ENCODE measurements at regions not wholly inside any gene's neighbourhood (a gene's known extent, or its start where the extent isn't known, plus 50 kb on each side); places are given as distances from the start of the nearest gene placed in this dataset.

DNA sequence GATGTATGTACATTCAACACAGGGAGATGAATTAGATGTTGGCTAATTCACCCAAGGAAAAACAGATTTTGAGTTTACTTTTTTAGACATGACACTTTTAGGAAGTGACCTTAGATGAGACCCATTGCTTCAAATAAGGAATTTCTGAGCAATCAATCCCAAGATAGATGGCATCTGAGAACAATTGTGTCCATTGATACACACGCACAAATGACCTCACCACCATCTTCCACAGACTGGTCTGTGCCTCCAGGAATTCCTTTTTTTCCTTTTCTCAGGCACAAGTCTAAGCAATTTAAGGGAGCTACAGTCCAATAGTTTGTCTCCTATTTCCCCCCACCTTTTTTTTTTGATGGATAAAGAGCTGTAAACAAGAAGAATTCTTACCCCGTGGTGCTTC is 265.3 kb downstream of the TBL1XR1 start:
- DNase-seq, result no peak

DNA sequence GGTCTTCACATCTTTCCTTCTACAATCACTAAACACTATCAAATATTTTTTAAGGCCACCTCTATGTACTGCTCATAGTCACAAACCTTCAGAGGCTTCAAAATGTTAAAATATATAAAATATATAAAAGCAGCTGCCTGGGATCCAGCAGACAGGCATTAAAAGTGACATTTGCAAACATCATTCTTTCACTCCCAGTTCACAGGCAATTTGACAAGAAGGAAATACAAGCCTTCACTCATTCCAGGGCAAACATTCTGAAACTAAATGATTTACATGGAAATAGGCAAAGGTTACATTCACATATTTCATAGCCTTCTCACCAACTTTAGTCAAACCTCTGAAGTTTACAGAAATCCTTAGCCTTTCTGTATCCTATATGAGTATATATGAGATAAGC is 266.3 kb downstream of the TBL1XR1 start:
- DNase-seq, result no peak

DNA sequence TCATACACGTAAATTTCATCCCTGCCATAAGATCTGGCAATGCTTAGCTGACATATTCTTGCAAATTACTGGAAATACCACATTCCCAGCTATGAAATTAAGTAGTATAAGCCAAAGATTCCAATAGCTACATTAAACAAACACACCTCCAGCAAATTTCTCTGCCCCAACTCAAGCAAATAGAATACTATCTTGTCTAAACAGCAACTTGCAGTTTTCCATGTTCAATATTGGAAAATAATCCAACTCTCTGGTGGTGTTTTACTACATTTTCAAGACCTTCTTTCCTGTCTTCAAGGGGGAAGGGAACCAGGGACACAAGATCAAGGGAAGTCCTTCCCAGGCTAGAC is 268.7 kb downstream of the TBL1XR1 start:
- DNase-seq, result no peak

DNA sequence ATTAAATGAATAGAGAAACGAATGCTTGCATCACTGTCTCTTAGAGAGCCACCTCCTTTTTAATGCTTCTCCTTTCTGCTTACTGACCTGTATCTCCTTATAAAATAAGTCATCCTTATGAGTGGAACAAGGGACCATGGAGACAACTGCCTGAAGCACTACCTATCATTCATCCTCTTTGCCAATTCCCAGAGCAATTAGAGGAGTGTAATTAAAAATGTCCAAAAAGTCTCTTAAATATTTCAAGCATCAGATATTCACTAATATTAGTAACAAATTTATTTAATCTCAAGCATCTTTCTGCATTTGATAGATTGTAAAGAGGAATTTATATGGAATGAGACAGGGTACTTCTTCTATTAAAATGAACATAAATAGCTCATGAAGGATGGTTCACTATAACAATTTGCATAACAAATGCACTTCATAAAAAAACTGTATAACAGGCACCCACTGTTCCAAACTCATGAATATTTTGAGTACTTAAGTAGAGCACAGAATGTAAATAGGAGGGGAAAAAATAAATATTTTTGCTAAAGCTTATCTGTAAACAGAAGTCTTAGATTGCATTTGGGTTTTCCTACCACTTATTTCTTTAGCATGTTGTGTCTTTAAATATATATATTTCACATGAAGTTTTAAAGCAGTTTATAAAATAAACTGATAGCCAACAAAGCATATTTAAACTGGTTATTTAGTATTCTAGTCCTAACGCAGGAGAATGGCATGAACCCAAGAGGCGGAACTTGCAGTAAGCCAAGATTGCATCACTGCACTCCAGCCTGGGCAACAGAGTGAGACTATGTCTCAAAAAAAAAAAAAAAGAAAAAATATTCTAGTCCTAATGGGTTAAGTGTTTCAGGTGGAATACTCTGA is 269.3 kb downstream of the TBL1XR1 start:
- DNase-seq, result no peak

DNA sequence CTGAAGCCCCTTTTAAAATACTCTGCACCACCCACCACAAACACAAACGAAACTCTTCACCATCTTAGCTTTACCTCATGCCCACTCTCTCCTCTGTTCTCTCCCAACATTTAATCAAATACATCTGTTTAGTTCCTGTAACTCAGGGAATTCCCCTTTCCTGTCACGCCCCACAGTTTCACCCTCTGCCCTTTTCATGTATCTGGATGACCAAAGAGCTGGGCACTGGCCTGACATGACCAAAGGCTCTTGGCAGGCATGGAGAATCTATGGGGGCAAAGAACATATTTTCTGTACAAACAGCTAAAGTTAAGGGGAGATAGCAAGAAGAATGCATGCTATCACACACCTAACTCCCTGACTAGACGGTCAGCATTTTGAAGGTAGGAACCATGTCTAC is 270.0 kb downstream of the TBL1XR1 start:
- DNase-seq, result no peak

DNA sequence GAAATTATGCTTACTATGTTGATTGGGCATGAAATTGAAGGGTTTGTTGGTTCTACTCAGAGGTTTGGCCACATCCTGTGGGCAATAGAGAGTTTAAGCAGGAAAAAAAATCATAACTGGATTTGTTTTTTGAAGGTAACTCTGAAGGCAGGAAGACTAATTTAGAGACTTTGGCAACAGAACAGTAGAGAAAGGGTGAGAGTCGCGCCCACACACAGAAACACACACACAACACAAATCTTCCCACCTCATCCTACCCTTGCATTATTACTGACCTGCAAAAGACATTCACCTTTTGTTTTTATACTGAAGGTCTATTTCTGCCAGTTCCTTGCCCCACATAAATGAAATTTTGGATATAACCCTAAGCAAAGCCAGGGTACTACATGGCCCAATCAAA is 270.6 kb downstream of the TBL1XR1 start:
- DNase-seq, result no peak

DNA sequence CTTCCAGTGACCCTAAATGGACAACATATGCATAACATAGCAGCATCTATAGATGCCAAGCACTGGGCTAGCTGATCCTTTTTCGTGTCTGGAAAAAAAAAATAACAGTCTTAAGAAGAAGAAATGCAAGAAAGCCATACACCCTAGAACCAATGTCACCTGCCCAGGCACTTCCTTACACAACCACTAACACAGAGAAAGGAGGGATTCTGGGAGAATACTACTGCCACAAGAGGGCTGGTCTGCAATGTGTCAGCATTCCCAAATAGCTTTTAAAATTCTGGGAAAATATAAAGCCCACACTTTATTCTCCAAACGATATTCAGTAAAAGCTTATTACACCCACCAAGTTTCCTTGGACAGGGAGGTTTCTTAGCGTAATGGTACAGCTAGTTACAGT is 271.2 kb downstream of the TBL1XR1 start:
- DNase-seq, result no peak

DNA sequence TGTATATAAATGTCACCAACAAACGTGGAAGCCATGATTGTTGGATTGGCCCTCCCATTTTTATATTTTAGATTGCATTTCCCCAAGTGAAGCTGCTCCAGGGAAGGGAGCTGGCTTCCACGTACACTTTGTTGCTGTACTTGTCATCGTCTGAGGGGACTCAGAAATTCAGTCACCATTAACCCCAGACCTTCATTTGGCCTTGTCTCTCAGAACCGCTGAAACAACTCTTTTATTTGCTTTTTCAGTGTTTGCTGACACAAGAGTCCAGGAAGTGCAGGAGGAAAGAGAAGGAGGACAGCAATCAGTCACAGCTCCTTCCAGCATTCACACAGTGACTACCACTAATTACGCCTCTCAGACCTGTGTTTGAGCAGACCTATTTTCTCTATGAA is 276.5 kb downstream of the TBL1XR1 start:
- no peak for DNase-seq

DNA sequence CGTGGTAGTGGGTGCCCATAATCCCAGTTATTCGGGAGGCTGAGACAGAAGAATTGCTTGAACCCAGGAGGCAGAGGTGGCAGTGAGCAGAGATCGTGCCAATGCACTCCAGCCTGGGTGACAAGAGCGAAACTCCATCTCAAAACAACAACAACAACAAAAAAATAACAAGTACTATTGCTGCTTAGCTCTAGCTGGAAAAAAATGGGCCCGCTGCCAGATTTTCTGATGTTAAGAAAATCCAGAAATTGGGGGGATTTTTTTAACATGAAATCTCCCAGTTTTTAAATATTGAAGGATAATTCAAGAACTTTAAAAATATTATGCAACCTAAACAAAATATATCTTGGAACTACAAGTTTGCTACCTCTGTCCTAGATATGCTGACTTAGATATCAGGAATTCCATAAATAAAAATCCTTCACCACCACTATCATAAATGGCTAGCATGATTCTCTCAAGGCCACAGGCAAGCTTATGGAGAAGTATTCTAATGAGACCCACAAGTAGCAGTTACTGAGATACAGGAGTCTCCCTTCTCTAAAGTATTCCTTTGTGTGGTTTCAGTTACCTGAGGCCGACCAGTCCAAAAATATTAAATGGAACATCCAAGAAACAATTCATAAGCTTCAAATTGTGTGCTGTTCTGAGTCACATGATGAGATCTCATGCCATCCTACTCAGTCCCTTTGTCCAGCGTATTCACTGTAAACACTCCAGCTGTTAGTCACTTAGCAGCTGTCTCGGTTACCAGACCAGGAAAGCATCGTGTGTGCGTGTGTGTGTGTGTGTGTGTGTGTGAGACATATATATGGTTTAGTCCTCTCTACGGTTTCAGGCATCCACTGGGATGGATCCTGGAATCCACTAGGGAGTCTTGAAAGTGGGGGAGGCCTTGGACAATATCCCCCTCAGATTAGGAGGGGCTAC is 277.2 kb downstream of the TBL1XR1 start:
- no peak for DNase-seq

DNA sequence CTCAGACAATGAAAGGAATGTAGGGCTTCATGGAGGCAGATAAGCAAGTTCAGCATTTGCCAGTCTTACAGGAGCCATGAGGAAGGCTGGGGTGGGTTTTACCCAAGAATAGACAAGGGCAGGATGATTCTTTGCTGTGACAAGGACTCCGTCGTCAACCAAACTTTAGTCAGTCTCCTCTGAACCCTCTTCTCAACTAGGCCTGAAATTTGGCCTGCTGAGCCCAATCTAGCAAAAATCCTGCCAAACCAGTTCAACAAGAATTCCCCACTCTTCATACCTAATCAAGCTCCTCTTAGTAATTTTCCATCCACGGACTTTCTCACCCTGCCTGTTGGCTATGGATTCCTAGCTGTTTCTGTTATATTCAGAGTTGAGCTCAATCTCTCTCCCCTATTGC is 280.5 kb downstream of the TBL1XR1 start:
- DNase-seq, result no peak

DNA sequence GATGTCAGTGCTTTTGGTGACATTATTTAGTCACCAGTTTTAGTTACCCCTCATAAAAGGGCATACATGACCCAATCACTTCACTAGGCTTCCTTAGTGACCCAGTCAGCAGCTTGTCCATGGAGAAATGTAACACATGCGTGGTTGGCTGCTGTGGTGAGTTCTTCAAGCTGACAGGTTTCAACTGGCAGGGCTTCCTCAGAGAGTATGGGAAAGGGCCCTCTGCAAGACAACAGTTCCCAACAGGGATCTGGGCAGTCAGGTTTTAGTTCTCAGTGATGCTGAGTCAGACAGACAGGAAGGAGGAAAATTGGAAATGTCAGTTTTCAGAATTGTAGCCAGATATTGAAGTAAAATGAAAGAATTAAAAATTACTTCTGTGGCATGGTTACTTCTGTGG is 282.5 kb downstream of the TBL1XR1 start:
- no peak for DNase-seq

DNA sequence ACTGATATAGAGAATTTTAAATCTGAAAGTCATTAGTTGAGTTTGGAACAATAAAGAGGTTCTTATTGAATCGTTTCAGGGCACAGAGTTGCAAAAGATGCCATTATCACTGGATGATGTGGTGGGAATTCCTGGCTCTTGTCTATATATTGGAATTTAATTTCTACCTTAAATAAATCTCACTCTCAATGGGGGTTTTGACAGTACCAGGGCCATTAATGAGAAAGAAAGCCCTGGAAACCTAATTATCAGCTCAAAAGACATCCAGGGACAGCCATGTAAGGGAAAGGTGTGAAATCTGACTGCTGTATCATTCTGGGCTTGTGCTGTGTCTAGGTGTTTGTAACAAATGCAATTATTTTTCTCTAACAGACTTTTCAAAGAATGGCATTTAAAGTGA is 285.7 kb downstream of the TBL1XR1 start:
- no peak for DNase-seq

DNA sequence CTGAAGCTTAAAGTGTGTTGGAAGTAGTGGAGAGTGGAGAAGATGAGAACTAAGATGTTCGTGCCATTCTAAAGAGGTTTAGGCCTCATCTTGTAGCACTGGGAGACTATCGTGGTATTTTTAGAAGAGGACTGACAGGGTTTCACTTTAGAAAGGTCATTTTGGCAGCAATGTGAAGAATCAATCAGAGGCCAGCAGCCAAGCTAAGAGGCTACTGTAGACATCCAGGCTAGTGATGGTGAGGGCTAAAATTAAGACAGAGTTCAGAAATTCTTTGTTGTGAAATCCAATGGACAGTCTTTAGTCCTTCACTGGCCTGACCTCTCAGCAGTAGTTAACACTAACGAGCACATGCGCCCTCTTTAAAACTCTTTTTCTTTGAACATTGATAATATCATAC is 288.2 kb downstream of the TBL1XR1 start:
- no peak for DNase-seq

DNA sequence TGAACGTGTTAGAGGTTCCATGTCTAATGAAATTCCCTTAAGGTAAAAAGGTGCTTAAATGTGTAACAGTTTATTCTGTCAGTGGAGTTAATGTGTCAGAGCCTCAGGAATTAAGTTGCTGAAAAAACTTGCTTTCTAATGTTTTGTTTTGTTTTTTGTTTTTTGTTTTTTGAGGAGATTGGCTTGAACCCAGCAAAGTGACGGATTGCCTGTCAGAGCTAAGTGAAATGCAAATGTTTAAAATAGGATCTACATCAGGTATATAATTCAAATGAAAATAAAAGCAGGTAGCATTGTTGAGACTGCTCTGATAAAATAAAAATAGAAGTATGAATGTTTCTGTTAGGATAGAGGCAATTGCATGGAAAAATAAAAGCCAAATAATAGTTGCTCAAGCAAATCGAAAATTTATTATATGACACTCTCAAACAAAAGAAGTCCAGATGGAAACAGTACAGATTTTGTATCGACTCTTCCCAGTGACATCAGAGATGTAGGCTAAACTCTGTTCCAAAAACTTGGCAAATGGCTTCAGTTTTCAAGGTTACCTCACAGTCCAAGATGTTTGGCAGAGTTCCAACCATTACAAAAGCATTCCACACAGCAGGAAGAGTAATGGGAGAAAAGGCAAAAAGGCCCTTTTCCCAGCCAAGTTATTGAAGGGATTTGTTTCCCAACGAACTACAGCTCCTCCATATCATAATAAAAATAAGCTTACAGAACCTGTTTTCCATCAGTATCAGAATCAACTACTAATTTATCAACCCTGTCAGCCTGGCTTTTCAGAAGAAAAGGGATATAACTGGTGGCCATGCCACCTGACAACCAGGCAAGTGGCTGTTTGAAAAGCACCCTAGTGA is 291.0 kb downstream of the TBL1XR1 start:
- no peak for DNase-seq

DNA sequence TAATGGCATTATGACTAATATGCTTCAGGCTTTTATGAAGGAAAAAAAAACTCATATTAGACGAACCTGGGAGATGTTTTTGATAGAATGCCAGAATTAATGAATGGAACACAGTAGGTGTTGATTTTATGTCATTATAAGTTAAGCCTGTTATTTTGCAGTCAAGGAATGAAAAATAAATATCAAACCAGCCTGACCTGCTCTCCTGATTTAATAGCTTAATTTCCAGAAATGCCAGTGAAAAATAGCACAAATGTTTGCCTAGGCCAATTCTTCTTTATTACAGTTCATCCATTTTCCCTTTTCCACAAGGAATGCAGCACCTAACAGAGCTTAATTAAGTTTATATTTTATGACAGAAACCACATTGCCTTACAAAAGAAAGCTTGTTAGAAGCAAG is 292.0 kb downstream of the TBL1XR1 start:
- no peak for DNase-seq

DNA sequence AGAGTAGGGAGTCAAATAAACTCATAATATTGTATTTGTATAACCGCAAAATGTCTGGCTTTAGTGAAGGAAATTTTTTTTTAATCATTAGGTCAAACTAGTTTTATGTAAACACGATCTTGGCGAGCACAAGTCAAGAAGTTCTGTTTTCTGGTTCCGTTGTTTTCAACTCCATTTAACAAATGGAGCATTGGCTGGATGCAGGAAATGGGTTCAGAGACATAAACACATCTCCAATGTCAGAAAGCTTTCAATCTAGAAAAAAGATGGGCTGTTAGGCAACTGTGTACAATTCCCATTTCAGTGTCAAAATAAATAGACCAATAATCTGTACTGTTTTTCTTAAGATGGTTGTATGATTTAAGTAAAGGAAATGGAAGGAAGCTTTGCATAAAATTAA is 292.8 kb downstream of the TBL1XR1 start:
- no peak for DNase-seq

DNA sequence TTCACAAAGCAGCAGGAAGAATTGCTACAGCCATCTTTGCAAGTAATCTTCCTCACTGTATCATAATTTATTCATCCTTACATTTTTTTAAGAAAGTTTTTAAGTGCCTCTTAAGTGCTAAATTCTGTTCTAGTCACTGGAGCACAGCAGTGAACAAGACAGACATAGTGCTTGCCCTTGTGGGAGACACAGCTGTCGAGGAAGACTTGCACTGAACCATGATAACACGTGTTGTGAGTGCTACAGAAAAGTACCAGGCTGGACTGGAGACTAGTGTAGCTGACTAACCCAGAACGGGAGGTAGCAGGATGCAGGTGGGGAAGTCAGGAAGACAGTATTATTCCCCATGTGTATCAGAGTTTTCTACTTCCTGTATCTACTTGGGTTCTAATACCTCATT is 300.6 kb downstream of the TBL1XR1 start:
- DNase-seq, result no peak

DNA sequence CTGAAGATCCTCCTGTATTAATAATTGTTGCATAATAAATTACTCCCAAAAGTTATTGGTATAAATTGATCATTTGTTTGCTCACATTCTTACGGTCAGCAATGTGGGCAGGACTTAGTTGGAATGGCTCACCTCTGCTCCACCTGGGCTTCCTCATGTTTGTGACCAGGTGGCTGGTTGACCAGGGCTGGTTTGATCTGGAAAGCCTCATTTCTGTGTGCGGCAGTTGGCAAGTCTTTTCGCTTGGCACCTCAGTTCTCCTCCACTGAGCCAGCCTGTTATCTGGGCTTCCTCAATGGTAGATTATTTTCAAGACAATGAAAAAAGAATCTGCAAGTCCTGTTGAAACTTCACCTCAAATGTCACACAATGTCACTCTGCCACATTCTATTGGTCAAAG is 301.1 kb downstream of the TBL1XR1 start:
- no peak for DNase-seq

DNA sequence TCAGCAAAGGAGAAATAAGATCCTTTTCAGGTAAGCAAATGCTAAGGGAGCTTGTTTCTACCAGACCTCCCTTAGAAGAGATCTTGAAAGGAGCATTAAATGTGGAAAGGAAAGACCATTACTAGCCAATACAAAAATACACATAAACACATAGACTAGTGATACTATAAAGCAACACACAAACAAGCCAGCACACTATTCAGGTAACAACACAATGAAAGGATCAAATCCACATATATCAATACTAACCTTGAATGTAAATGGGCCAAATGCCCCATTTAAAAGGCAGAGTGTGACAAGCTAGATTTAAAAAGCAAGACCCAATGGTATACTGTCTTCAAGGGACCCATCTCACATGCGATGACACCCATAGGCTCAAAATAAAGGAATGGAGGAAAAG is 317.6 kb downstream of the TBL1XR1 start:
- DNase-seq, result no peak

DNA sequence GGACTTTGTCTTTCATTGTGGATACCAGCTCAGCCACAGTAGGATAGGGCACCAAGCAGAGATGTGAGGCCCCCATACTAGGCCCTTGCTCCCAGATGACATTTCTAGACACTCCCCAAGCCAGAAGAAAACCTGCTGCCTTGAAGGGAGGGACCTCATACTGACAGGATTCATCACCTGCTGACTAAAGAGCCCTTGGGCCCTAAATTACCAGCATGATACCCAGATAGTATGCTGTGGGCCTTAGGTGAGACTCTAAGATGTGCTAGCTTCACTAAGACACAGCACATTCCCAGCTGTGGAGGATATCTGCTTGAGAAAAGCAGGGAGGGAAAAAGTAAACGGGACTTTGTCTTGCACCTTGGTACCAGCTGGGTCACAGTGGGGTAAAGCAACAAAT is 324.0 kb downstream of the TBL1XR1 start:
- DNase-seq, result no peak

DNA sequence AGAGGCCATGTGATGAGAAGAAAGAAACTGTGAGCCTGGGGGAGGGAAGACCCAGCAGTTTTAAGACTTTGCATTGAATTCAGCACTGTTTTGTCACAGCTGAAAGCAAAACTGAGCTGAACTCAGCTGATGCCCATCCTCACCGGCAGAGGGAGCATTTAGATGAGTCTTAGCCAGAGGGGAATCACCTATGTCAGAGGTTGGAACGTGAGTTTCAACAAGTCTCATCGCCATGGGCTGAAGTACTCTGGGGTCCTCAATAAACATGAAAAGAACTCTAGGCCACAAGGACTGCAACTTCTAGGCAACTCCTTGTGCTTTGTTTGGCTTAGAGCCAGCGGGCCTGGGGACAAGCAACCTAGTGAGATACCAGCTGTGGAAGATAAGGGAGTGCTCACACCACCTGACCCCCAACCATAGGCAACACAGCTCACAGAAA is 324.5 kb downstream of the TBL1XR1 start:
- peak; percentile 63 for DNase-seq

DNA sequence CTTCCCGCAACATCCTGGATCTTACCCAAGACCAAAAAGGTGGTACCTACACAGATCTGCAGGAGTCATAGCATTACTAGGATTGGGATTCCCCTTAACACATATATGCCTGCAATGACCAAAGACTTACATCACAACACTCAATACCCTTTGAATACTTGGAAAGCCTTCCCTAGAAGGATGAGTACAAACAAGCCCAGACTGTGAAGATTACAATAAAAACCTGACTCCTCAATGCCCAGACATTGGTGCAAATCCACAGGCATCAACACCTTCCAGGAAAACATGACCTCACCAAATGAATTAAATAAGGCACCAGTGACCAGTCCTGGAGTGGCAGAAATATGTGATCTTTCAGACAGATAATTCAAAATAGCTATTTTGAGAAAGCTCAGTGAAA is 326.8 kb downstream of the TBL1XR1 start:
- no peak for DNase-seq

Data from OCI-M1 (cell line).